Heart right ventricle (tissue), 16 donors: ENCODE measurements at regions not wholly inside any gene's neighbourhood (a gene's known extent, or its start where the extent isn't known, plus 50 kb on each side); places are given as distances from the start of the nearest gene placed in this dataset.

Experiments
- ATAC-seq, 8 donors: fragments of 200-7000 bp; cut with Tn5 transposase; one replicate each; pipeline ENCODE4 v1.9.1; 2020; ENCODE audit warnings: mild to moderate bottlenecking in 8 of 8, moderate library complexity in 8 of 8, moderate number of reproducible peaks in 1 of 8
- DNase-seq, 2 donors: peaks; one replicate each; pipeline ENCODE4 v3.0.0-alpha.2; 2020
- H3K27ac ChIP-seq, 10 donors: fragments of 200-600 bp; sonication (generic) in 2 of 10; one replicate each; pipeline versions ENCODE4 v1.5.0 to v1.8.0; 2020 to 2022; ENCODE audit warnings: mild to moderate bottlenecking in 3 of 10
- H3K27me3 ChIP-seq, 7 donors: fragments of 200-600 bp; one replicate each; pipeline ENCODE4 v1.8.0; 2021 to 2022; ENCODE audit warnings: mild to moderate bottlenecking in 2 of 7
- H3K36me3 ChIP-seq, 9 donors: fragments of 200-600 bp; sonication (generic) in 1 of 9; one replicate each; pipeline versions ENCODE4 v1.5.0 to v1.8.0; 2020 to 2022; ENCODE audit warnings: mild to moderate bottlenecking in 2 of 9
- H3K4me1 ChIP-seq, 9 donors: fragments of 200-600 bp; sonication (generic) in 1 of 9; one replicate each; pipeline versions ENCODE4 v1.5.0 to v1.8.0; 2020 to 2022; ENCODE audit warnings: mild to moderate bottlenecking in 4 of 9
- H3K4me3 ChIP-seq, 10 donors: fragments of 200-600 bp; sonication (generic) in 2 of 10; one replicate each; pipeline versions ENCODE4 v1.5.0 to v1.8.0; 2020 to 2022; ENCODE audit warnings: mild to moderate bottlenecking in 7 of 10, moderate library complexity in 2 of 10
- H3K9me3 ChIP-seq, 11 donors: fragments of 200-600 bp in 10 of 11; sonication (generic) in 2 of 11; one replicate each; pipeline versions ENCODE4 v1.5.0 to v1.8.0; 2013 to 2022; ENCODE audit warnings: mild to moderate bottlenecking in 2 of 11, control low read depth in 1 of 11, moderate library complexity in 1 of 11
- CTCF ChIP-seq, 9 donors: fragments of 200-600 bp; sonication (generic) in 2 of 9; IDR thresholded peaks; one replicate each; pipeline versions ENCODE4 v1.5.0 to v1.8.0; 2021 to 2022; ENCODE audit warnings: antibody characterized with exemption in 9 of 9, mild to moderate bottlenecking in 5 of 9, moderate library complexity in 1 of 9
- WGBS, 2 donors: extraction: QIAGEN DNeasy Blood & Tissue Kit; methylation state at CpG; one replicate each; pipeline ENCODE4 v1.1.7; 2013; ENCODE audit warnings: inconsistent platforms in 1 of 2; 5-methylcytosine and 5-hydroxymethylcytosine counted together
- intact Hi-C, 10 donors: fragments of 100-400 bp; cut with DNase I; formaldehyde crosslinking; loops; one replicate each; pipeline versions ENCODE4 v1.11.1 to v1.14.2; 2022
- donor health status: Arrhythmogenic right ventricular cardiomyopathy.
- donor health status: ischemic (EF 13 %, LVEDD 7.1; RV severe dilation, severe dysfunction).
- donor health status: healthy with polysubstance abuse.
- donor health status: DM: no; HTN: yes; CAD: no.
- donor health status: DM: no; HTN: no; CAD: no.
- donor health status: ischemic (EF 25% LVEDD 6.9; RV normal size, moderate dysfunction).
- donor health status: ischemic (EF 25% LVEDD 5.7; RV mildly dilated, moderate dysfunction).
- donor health status: healthy.
- donor health status: DM: yes; HTN: yes; CAD: no.
- donor health status: Ischemic cardiomyopathy.
- donor health status: ischemic (EF 35%, LVEDD 5.7; RV mildly dilated, moderate dysfunction).
- donor health status: nonischemic (EF 11% LVEDD 7.7; RV severe dilation, severe dysfunction).
- donor health status: DM: yes; HTN: yes; CAD: no.
- donor health status: PGD.
- donor health status: ischemic (EF 29% LVEDD 5.4; RV normal size, mild dysfunction).
- donor health status: nonischemic (EF 23%, LVEDD 6.1; RV moderate dilation, normal function).

- peaks cover 0 to 10% (median 0%) of the 10 kb centered on the region in 11 donors for H3K9me3 ChIP-seq
- 87 to 88% methylated on average over 10 of the region's 10 CpGs for WGBS, 2 donors
- no peaks in the 10 kb centered on the region for H3K27me3 ChIP-seq
- ATAC-seq (no peak), DNase-seq (no peak)
- H3K4me1 ChIP-seq: no peaks in the 10 kb centered on the region
- H3K27ac ChIP-seq: no peak overlapping the region
- TF ChIP-seq CTCF (IDR thresholded peaks at IDR 0.05): no peak
- H3K36me3 ChIP-seq: no peaks in the 10 kb centered on the region
- no peak overlapping the region for H3K4me3 ChIP-seq
- intact Hi-C loops: no loop called here
Observed at GRCh38 chr16:6988846-6989245, 343.8 kb upstream of the RBFOX1 start.

GRCh38 chr16:6977916-6978315, 354.7 kb upstream of the RBFOX1 start:
- H3K4me1 ChIP-seq: no peaks in the 10 kb centered on the region
- H3K27me3 ChIP-seq: peaks cover 0 to 4% (median 0%) of the 10 kb centered on the region in 7 donors
- intact Hi-C loops: no loop called here
- ATAC-seq: no peak
- no peaks in the 10 kb centered on the region for H3K36me3 ChIP-seq
- DNase-seq: no peak
- no peak overlapping the region for H3K4me3 ChIP-seq
- no peak for TF ChIP-seq CTCF (IDR thresholded peaks at IDR 0.05)
- no peaks in the 10 kb centered on the region for H3K9me3 ChIP-seq
- WGBS, 2 donors: 62 to 67% methylated on average over 8 of the region's 8 CpGs
- no peak overlapping the region for H3K27ac ChIP-seq

- intact Hi-C loops: no loop called here
- Histone ChIP-seq H3K4me1 (no peaks in the 10 kb centered on the region), H3K27me3 (peaks cover 0 to 4% (median 0%) of the 10 kb centered on the region in 7 donors), H3K27ac (no peak overlapping the region), H3K36me3 (no peaks in the 10 kb centered on the region), H3K9me3 (no peaks in the 10 kb centered on the region), H3K4me3 (no peak overlapping the region)
- 73 to 75% methylated on average over 7 of the region's 7 CpGs for WGBS, 2 donors
- no peak for DNase-seq
- ATAC-seq: no peak
- no peak for TF ChIP-seq CTCF (IDR thresholded peaks at IDR 0.05)
Observed at GRCh38 chr16:6977291-6977690, 355.4 kb upstream of the RBFOX1 start.

- intact Hi-C loops: no loop called here
- no peaks in the 10 kb centered on the region for H3K36me3 ChIP-seq
- DNase-seq: no peak
- no peaks in the 10 kb centered on the region for H3K4me1 ChIP-seq
- H3K27me3 ChIP-seq: peaks cover 0 to 4% (median 0%) of the 10 kb centered on the region in 7 donors
- no peak for ATAC-seq
- no peak overlapping the region for H3K4me3 ChIP-seq
- H3K27ac ChIP-seq: no peak overlapping the region
- no peak for TF ChIP-seq CTCF (IDR thresholded peaks at IDR 0.05)
- no peaks in the 10 kb centered on the region for H3K9me3 ChIP-seq
- WGBS, 2 donors: 92 to 98% methylated on average over 1 of the region's 1 CpG
Observed at GRCh38 chr16:6976716-6977115, 355.9 kb upstream of the RBFOX1 start.
